BJ (cell line): ENCODE measurements at regions not wholly inside any gene's neighbourhood (a gene's known extent, or its start where the extent isn't known, plus 50 kb on each side); places are given as distances from the start of the nearest gene placed in this dataset.

ENCODE experiments used
- CTCF ChIA-PET: fragments of 350-600 bp; formaldehyde crosslinking; extraction: SDS; loops from one replicate; lab custom pipeline; 2021; ENCODE audit warnings: antibody characterized with exemption, inconsistent platforms; lab: Yijun Ruan, JAX
- POLR2A ChIA-PET: fragments of 300-600 bp; sonication (Branson Sonifier 250); formaldehyde crosslinking; extraction: SDS; loops from one replicate; lab custom pipeline; 2021; ENCODE audit warnings: antibody characterized with exemption; lab: Charles Lee
- DNase-seq: peaks from one replicate; pipeline ENCODE4 v3.0.0-alpha.2; 2011; ENCODE audit warnings: low read depth
- H3K27me3 ChIP-seq: 2 replicates; pipeline ENCODE4 v1.6.0; 2011; ENCODE audit warnings: low read length; ENCODE audit not compliant: control insufficient read depth, insufficient read depth
- H3K36me3 ChIP-seq: 2 replicates; pipeline ENCODE4 v1.5.1; 2011; ENCODE audit warnings: low read length; ENCODE audit not compliant: control insufficient read depth, insufficient read depth
- H3K4me3 ChIP-seq: 2 replicates; pipeline ENCODE4 v1.5.1; 2011; ENCODE audit warnings: low read depth, mild to moderate bottlenecking, control low read depth, low read length
- CTCF ChIP-seq: IDR thresholded peaks from 2 replicates; pipeline ENCODE4 v1.5.1; 2011; ENCODE audit warnings: low read depth, mild to moderate bottlenecking, control low read depth, inconsistent platforms, low read length, moderate library complexity; ENCODE audit not compliant: insufficient read depth

GRCh38 chr1:81635816-81636215 is 164.9 kb upstream of the ADGRL2 start:
- no peaks in the 10 kb centered on the region for H3K36me3 ChIP-seq
- CTCF ChIA-PET = interaction anchor here (1.1 to 1.5 kb wide), 2 partner anchors 45 to 86 kb away, joined by 3 read pairs; no protein-coding TSS in a partner anchor
- DNase-seq = no peak
- TF ChIP-seq CTCF = no peak
- no peaks in the 10 kb centered on the region for H3K27me3 ChIP-seq
- no peak overlapping the region for H3K4me3 ChIP-seq
- POLR2A ChIA-PET = no interaction called here

GRCh38 chr1:81634294-81634693 is 166.4 kb upstream of the ADGRL2 start:
- POLR2A ChIA-PET = no interaction called here
- no peak for TF ChIP-seq CTCF
- Histone ChIP-seq H3K36me3 (no peaks in the 10 kb centered on the region), H3K4me3 (no peak overlapping the region), H3K27me3 (no peaks in the 10 kb centered on the region)
- CTCF ChIA-PET = no interaction called here
- DNase-seq = no peak

GRCh38 chr1:81619156-81619555 is 181.6 kb upstream of the ADGRL2 start:
- CTCF ChIA-PET = no interaction called here

GRCh38 chr1:81618376-81618775 is 182.4 kb upstream of the ADGRL2 start:
- no peak for DNase-seq
- TF ChIP-seq CTCF = no peak
- Histone ChIP-seq H3K36me3 (no peaks in the 10 kb centered on the region), H3K4me3 (no peak overlapping the region), H3K27me3 (no peaks in the 10 kb centered on the region)
- ChIA-PET POLR2A (no interaction called here), CTCF (no interaction called here)

More at GRCh38 chr1:81619156-81619555, 181.6 kb upstream of the ADGRL2 start:
- Histone ChIP-seq H3K27me3 (no peaks in the 10 kb centered on the region), H3K36me3 (no peaks in the 10 kb centered on the region), H3K4me3 (no peak overlapping the region)
- DNase-seq = no peak
- POLR2A ChIA-PET = no interaction called here
- no peak for TF ChIP-seq CTCF

GRCh38 chr1:81617308-81617967 is 183.3 kb upstream of the ADGRL2 start:
- no peaks in the 10 kb centered on the region for H3K27me3 ChIP-seq
- TF ChIP-seq CTCF = no peak
- no peaks in the 10 kb centered on the region for H3K36me3 ChIP-seq
- DNase-seq = no peak
- POLR2A ChIA-PET = no interaction called here
- CTCF ChIA-PET = interaction anchor here (0.8 kb wide), 2 partner anchors 8 to 11 kb away, joined by 3 read pairs; no protein-coding TSS in a partner anchor
- H3K4me3 ChIP-seq = no peak overlapping the region
